ENCODE measurements at regions not wholly inside any gene's neighbourhood (a gene's known extent, or its start where the extent isn't known, plus 50 kb on each side); places are given as distances from the start of the nearest gene placed in this dataset.
A peak's percentile ranks its signal among the peaks of the same experiment; 100 is the strongest.

- peak overlapping the region; percentile 50 for H3K4me3 ChIP-seq (ENCODE audit: low read depth, low read length)
- TF ChIP-seq, protein P1, sequence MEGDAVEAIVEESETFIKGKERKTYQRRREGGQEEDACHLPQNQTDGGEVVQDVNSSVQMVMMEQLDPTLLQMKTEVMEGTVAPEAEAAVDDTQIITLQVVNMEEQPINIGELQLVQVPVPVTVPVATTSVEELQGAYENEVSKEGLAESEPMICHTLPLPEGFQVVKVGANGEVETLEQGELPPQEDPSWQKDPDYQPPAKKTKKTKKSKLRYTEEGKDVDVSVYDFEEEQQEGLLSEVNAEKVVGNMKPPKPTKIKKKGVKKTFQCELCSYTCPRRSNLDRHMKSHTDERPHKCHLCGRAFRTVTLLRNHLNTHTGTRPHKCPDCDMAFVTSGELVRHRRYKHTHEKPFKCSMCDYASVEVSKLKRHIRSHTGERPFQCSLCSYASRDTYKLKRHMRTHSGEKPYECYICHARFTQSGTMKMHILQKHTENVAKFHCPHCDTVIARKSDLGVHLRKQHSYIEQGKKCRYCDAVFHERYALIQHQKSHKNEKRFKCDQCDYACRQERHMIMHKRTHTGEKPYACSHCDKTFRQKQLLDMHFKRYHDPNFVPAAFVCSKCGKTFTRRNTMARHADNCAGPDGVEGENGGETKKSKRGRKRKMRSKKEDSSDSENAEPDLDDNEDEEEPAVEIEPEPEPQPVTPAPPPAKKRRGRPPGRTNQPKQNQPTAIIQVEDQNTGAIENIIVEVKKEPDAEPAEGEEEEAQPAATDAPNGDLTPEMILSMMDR (IDR thresholded peaks at IDR 0.05; ENCODE audit: low read depth, low read length), result peak; percentile 97
Measured at GRCh38 chr13:29923554-29924481, 73.4 kb upstream of the UBL3 start.

GRCh38 chr13:29922896-29923295 lies 72.5 kb upstream of the UBL3 start:
- TF ChIP-seq, protein P1 (IDR thresholded peaks at IDR 0.05; ENCODE audit: low read depth, low read length), result no peak
- H3K4me3 ChIP-seq (ENCODE audit: low read depth, low read length), result no peak overlapping the region

DNA sequence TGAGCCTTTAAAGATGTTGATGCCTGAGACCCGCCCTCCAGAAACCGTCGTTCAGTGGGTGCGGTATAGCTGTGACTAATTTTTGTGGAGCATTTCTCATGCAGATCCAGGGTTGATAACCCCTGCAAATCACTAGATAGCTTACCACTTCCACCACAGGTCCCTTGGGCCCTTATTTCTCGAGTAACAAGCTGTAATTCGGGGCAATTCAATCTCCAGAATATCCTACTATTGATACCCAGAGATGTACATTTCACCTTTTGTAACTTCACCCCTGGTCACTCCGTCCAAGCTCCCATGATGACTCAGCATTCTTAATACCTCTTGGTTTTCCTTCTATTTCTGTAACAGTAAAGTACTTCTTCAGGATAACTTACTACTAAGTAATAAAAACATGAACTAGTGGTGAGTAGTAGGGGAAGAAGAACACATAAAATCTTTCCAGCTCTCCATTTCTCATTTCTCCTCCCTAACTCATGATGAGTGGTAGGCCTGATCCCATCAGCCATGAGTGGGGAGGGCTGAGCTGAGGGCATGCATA lies 71.9 kb upstream of the UBL3 start:
- no peak overlapping the region for H3K4me3 ChIP-seq (ENCODE audit: low read depth, low read length)
- TF ChIP-seq, protein P1 (IDR thresholded peaks at IDR 0.05; ENCODE audit: low read depth, low read length), result no peak

DNA sequence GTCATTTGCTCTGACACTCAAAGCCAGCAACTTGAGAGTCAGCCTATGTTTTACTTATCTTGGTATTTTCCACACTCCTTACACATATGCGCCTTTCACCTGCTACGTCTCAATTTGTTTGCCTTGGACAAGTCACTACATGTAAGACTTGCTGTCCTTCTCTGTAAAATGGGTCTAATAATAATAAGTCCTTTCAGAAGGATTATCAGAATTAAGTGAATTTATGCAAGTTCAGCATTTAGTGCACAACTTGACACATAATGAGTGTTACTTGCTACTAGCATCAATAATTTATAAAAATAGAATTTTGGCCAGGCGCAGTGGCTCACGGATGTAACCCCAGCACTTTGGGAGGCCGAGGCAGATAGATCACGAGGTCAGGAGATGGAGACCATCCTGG lies 71.1 kb upstream of the UBL3 start:
- TF ChIP-seq, protein P1 (IDR thresholded peaks at IDR 0.05; ENCODE audit: low read depth, low read length), result no peak
- H3K4me3 ChIP-seq (ENCODE audit: low read depth, low read length), result no peak overlapping the region

DNA sequence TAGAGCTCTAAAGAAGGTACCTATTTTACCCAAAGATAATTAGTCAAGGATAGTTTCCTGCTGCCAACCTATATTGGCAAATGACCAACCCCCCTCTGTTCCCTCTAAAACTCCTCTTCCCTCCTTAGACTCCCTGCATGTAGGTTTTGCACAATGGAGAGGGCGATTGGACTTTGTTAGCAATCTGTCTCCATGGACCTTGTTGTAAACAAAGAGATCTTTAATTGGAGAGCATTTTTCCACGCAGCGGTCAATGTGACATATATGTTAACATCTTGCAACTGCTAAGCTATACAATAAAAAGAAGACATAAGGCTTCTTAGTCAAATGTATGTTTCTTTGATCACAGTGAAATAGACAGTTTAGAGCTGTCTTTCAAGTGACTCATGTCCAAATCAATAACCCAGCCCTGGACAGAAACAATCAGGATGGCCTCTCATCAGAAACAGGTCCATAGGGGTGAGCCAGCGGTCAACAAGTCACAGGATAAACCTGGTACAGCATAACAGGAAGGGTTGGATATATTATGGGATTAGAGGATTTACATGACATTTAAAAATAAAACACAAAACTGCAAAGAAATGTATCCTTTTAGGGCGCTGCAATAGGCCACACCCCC lies 69.7 kb upstream of the UBL3 start:
- H3K4me3 ChIP-seq (ENCODE audit: low read depth, low read length), result no peak overlapping the region
- TF ChIP-seq, protein P1 (IDR thresholded peaks at IDR 0.05; ENCODE audit: low read depth, low read length), result no peak

DNA sequence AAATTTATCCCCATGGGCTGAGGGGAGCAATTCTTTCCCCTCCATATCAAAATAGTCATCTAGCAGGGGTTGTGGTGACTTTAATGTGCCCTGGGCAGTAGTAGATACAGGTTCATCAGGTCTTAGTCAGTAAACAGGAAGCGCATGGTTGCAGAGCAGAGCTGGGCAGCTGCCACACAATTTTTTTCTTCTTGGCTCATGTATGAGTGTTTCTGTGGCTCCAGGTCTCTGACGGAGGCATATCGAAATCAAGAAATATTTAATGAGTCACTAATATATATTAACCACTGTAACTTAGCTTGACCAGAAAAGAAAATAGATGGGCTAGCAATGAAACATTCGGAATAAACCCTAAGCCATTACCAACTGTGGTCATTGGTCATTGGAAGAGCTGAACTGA lies 68.4 kb upstream of the UBL3 start:
- TF ChIP-seq, protein P1 (IDR thresholded peaks at IDR 0.05; ENCODE audit: low read depth, low read length), result no peak
- no peak overlapping the region for H3K4me3 ChIP-seq (ENCODE audit: low read depth, low read length)

DNA sequence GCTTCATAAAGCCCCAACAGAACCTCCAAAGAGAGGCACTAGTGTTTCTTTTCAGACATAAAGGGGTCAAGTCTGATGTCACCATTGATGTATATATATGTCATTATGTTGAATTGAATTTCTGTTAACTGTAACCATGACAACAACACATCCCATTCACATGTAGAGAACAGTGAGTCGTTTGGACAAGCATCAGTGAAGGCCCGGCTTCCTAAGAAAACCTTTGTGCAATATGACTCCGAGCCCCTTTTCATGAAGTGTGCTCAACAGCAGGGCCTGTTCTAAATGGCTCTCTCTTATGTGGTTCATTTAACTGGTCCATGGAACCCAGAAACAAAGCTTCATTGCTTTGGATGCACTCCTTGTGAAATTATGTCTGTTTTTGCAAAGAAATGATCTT lies 67.2 kb upstream of the UBL3 start:
- H3K4me3 ChIP-seq (ENCODE audit: low read depth, low read length), result no peak overlapping the region
- TF ChIP-seq, protein P1 (IDR thresholded peaks at IDR 0.05; ENCODE audit: low read depth, low read length), result no peak
